K562 (cell line): ENCODE measurements at regions not wholly inside any gene's neighbourhood (a gene's known extent, or its start where the extent isn't known, plus 50 kb on each side); places are given as distances from the start of the nearest gene placed in this dataset.
A peak's percentile ranks its signal among the peaks of the same experiment; 100 is the strongest.

Experiments used
- ATAC-seq: fragments of 200-7000 bp; cut with Tn5 transposase; 3 replicates; pipeline ENCODE4 v1.9.1; 2020; ENCODE audit warnings: moderate library complexity
- BruUV-seq: library from RNA; stranded (reverse); fragments of 400-500 nt; replicated peaks from 2 replicates; lab custom pipeline; 2021; lab: Mats Ljungman, UMichigan
- CTCF ChIA-PET: fragments of 300-600 bp; formaldehyde crosslinking; extraction: SDS; loops from one replicate; lab custom pipeline; 2021; ENCODE audit warnings: low intra/inter-chr PET ratio; lab: Yijun Ruan, JAX
- POLR2A ChIA-PET: fragments of 300-600, 350-650 bp; sonication (Branson Sonifier 250); formaldehyde crosslinking; extraction: SDS; loops from one replicate; lab custom pipeline; 2021; ENCODE audit warnings: antibody characterized with exemption, inconsistent platforms; lab: Yijun Ruan, JAX
- DNase-seq, 4 experiments: peaks; one replicate each; pipeline versions ENCODE4 v3.0.0 to v3.0.0-alpha.2; 2011 to 2018; ENCODE audit warnings: low spot score in 3 of 4, mixed read lengths in 3 of 4; ENCODE audit errors: extremely low read depth in 1 of 4
- FAIRE-seq: peaks from 2 replicates; lab custom pipeline; 2011; peaks lifted over from hg19 to GRCh38; lab: Jason Lieb, UNC
- H2AFZ ChIP-seq: 2 replicates; pipeline ENCODE4 v1.6.0; 2011; ENCODE audit warnings: low read depth, low read length, control low read depth, inconsistent platforms
- H3K27ac ChIP-seq: fragments of 200-600 bp; 3 replicates; pipeline ENCODE4 v1.8.0; 2011; ENCODE audit warnings: low read depth, mild to moderate bottlenecking, control low read depth, inconsistent platforms, low read length, moderate library complexity, mixed read lengths; ENCODE audit errors: extremely low read depth
- H3K27me3 ChIP-seq, 2 experiments: fragments of 300-600 bp in 1 of 2; 2 replicates in 1 of 2; 3 replicates in 1 of 2; pipeline versions ENCODE4 v1.6.0 to v1.8.0; 2011; ENCODE audit warnings: inconsistent platforms in 2 of 2, low read length in 2 of 2, mild to moderate bottlenecking in 1 of 2, mixed read lengths in 1 of 2, moderate library complexity in 1 of 2; ENCODE audit not compliant: control insufficient read depth in 2 of 2, insufficient read depth in 2 of 2
- H3K36me3 ChIP-seq: fragments of 300-600 bp; 3 replicates; pipeline ENCODE4 v1.8.0; 2011; ENCODE audit warnings: mild to moderate bottlenecking, low read length, inconsistent platforms; ENCODE audit not compliant: control insufficient read depth, insufficient read depth
- H3K4me1 ChIP-seq, 2 experiments: fragments of 200-600 bp in 1 of 2; replicated peaks in 1 of 2; 2 replicates in 1 of 2; 3 replicates in 1 of 2; pipeline versions ENCODE4 v1.5.1 to v1.8.0; 2011; ENCODE audit warnings: inconsistent platforms in 2 of 2, low read length in 2 of 2, mild to moderate bottlenecking in 1 of 2, mixed read lengths in 1 of 2, moderate library complexity in 1 of 2; ENCODE audit not compliant: control insufficient read depth in 2 of 2, insufficient read depth in 2 of 2
- H3K4me2 ChIP-seq: 2 replicates; pipeline ENCODE4 v1.6.1; 2011; ENCODE audit warnings: low read length, control low read depth, inconsistent platforms, mixed read lengths; ENCODE audit not compliant: insufficient read depth
- H3K4me3 ChIP-seq: fragments of 200-600 bp; sonication (generic), shearing (Covaris generic); 2 replicates; pipeline ENCODE4 v1.5.1; 2016; ENCODE audit warnings: control low read depth, inconsistent platforms
- H3K79me2 ChIP-seq: fragments of 200-600 bp; 3 replicates; pipeline ENCODE4 v1.8.0; 2011; ENCODE audit warnings: low read length, inconsistent platforms; ENCODE audit not compliant: control insufficient read depth, insufficient read depth
- H3K9ac ChIP-seq, 2 experiments: 2 replicates each; pipeline versions ENCODE4 v1.6.0 to v1.6.1; 2011; ENCODE audit warnings: low read depth in 2 of 2, low read length in 2 of 2, control low read depth in 1 of 2, inconsistent platforms in 1 of 2, mild to moderate bottlenecking in 1 of 2, mixed read lengths in 1 of 2; ENCODE audit not compliant: insufficient read depth in 1 of 2
- H3K9me1 ChIP-seq: one replicate; pipeline ENCODE4 v1.6.0; 2011; ENCODE audit warnings: inconsistent platforms, mild to moderate bottlenecking, low read length, moderate library complexity; ENCODE audit not compliant: control insufficient read depth, insufficient read depth
- H3K9me3 ChIP-seq: replicated peaks from 2 replicates; pipeline ENCODE4 v1.5.1; 2011; ENCODE audit warnings: low read depth, low read length, inconsistent platforms; ENCODE audit not compliant: control insufficient read depth, insufficient read depth
- H4K20me1 ChIP-seq: replicated peaks from 2 replicates; pipeline ENCODE4 v1.6.1; 2011; ENCODE audit warnings: low read length, inconsistent platforms, mixed read lengths; ENCODE audit not compliant: control insufficient read depth, insufficient read depth
- PCBP1 ChIP-seq: fragments of 200-400 bp; formaldehyde crosslinking; IDR thresholded peaks from 2 replicates; pipeline ENCODE4 v1.6.1; 2018; ENCODE audit warnings: mild to moderate bottlenecking, low read depth, low read length; ENCODE audit not compliant: poor library complexity, severe bottlenecking
- POU5F1 ChIP-seq: fragments of 150-350 bp; IDR thresholded peaks from 2 replicates; pipeline ENCODE4 v1.6.1; 2014; ENCODE audit warnings: borderline replicate concordance, low read length, low read depth, mild to moderate bottlenecking; ENCODE audit not compliant: partially characterized antibody
- RAD21 ChIP-seq, 2 experiments: fragments of 250-450 bp in 1 of 2; fragments of 450-650 bp in 1 of 2; sonication (Bioruptor Pico) in 1 of 2; formaldehyde crosslinking in 1 of 2; IDR thresholded peaks in 1 of 2; conservative IDR thresholded peaks in 1 of 2; 2 replicates each; pipeline versions ENCODE4 v1.4.0 to v1.8.0; 2020 to 2022; ENCODE audit warnings: mild to moderate bottlenecking in 2 of 2, moderate library complexity in 1 of 2
- WGBS: fragments of 100-300 bp; shearing (Covaris generic); methylation state at CpG from one replicate; pipeline ENCODE4 v1.1.6; 2016; ENCODE audit warnings: low coverage, mixed read lengths; ENCODE audit not compliant: insufficient coverage; ENCODE audit errors: missing lambda C conversion rate; 5-methylcytosine and 5-hydroxymethylcytosine counted together
- in situ Hi-C: fragments of 300-500 bp; cut with MboI; formaldehyde crosslinking; loops from 4 replicates; pipeline ENCODE4 v1.15.0; 2018; ENCODE audit warnings: inconsistent platforms, mixed read lengths
- intact Hi-C: fragments of 100-400 bp; cut with micrococcal nuclease; formaldehyde crosslinking; loops from 2 replicates; pipeline ENCODE4 v1.14.2; 2022
- TF ChIP-seq, protein P1 (sequence below), 3 experiments: IDR thresholded peaks in 2 of 3; conservative IDR thresholded peaks in 1 of 3; 2 replicates each; pipeline ENCODE4 v1.5.1; 2011 to 2012; ENCODE audit warnings: low read length in 3 of 3, mild to moderate bottlenecking in 3 of 3, control low read depth in 2 of 3, improper control_type of control experiment in 1 of 3, inconsistent platforms in 1 of 3, low read depth in 1 of 3, mixed read lengths in 1 of 3, moderate library complexity in 1 of 3; ENCODE audit not compliant: insufficient read depth in 2 of 3

DNA sequence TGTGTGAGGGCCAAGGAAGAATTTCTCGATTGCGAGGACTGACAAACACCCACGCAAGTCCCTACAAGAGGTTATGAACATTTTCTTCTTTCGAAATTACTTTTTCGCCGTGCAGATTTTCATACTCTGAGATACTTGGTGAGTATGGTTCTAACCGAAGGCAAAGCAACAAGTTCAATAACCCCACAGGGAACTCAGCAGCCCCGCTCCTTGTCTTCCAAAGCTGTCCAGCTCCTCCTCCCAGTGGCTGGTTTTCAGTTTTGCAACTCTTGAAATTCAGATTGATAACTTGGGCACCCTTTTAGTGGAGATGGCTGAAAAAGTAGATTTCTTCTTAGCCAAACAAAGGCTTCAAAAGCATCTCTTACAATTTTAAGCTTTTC, 154.4 kb downstream of the SETD4 start:
- H3K9me1 ChIP-seq = no peaks in the 10 kb centered on the region
- no peak overlapping the region for H3K4me3 ChIP-seq
- no peaks in the 10 kb centered on the region; a peak in 1 of 5 replicates for H3K4me1 ChIP-seq
- BruUV-seq = no TSS peak
- FAIRE-seq (no peak), ATAC-seq (no peak), DNase-seq (no peak)
- ChIA-PET POLR2A (interaction anchor here (1.1 kb wide), 1 partner anchor 10 kb away, joined by 4 read pairs; no protein-coding TSS in a partner anchor), CTCF (no interaction called here)
- H4K20me1 ChIP-seq = no peaks in the 10 kb centered on the region
- intact Hi-C loops (no loop called here), in situ Hi-C loops (no loop called here)
- no peak overlapping the region for H3K4me2 ChIP-seq
- no peaks in the 10 kb centered on the region for H3K79me2 ChIP-seq
- no peak overlapping the region for H3K27ac ChIP-seq
- no peaks in the 10 kb centered on the region for H3K36me3 ChIP-seq
- no peak overlapping the region for H3K9ac ChIP-seq
- peaks cover 3 to 13% of the 10 kb centered on the region in 2 experiments; a peak in 3 of 5 replicates for H3K27me3 ChIP-seq
- H3K9me3 ChIP-seq = no peaks in the 10 kb centered on the region
- 2% methylated on average over 8 of the region's 8 CpGs for WGBS
- TF ChIP-seq PCBP1 (no peak), POU5F1 (no peak), RAD21 (CRISPR knock-in tag; conservative IDR thresholded peaks at IDR 0.05 in 1 of 2, IDR thresholded peaks at IDR 0.05 in 1 of 2) (peak in 1 of 2 experiments; percentile 43; a peak in 3 of 4 replicates)
- TF ChIP-seq, protein P1, sequence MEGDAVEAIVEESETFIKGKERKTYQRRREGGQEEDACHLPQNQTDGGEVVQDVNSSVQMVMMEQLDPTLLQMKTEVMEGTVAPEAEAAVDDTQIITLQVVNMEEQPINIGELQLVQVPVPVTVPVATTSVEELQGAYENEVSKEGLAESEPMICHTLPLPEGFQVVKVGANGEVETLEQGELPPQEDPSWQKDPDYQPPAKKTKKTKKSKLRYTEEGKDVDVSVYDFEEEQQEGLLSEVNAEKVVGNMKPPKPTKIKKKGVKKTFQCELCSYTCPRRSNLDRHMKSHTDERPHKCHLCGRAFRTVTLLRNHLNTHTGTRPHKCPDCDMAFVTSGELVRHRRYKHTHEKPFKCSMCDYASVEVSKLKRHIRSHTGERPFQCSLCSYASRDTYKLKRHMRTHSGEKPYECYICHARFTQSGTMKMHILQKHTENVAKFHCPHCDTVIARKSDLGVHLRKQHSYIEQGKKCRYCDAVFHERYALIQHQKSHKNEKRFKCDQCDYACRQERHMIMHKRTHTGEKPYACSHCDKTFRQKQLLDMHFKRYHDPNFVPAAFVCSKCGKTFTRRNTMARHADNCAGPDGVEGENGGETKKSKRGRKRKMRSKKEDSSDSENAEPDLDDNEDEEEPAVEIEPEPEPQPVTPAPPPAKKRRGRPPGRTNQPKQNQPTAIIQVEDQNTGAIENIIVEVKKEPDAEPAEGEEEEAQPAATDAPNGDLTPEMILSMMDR (IDR thresholded peaks at IDR 0.05 in 2 of 3, conservative IDR thresholded peaks at IDR 0.05 in 1 of 3; ENCODE audit: insufficient read depth in 2 of 3, low read depth in 1 of 3, low read length in 3 of 3) = peak in 1 of 3 experiments; percentile 20; a peak in 1 of 6 replicates
- H2AFZ ChIP-seq = no peak overlapping the region
